Right atrium auricular region (tissue), 2 donors: ENCODE measurements at regions not wholly inside any gene's neighbourhood (a gene's known extent, or its start where the extent isn't known, plus 50 kb on each side); places are given as distances from the start of the nearest gene placed in this dataset.

Experiments
- DNase-seq: peaks from one replicate; pipeline ENCODE4 v3.0.0-alpha.2; 2019; ENCODE audit warnings: low spot score
- H3K27ac ChIP-seq, 2 donors: fragments of 200-600 bp; sonication (generic); 1 replicate in 1 of 2; 2 replicates in 1 of 2; pipeline ENCODE4 v1.5.1; 2016 to 2019
- H3K27me3 ChIP-seq, 2 donors: fragments of 200-600 bp; sonication (generic); one replicate each; pipeline versions ENCODE4 v1.5.1 to v1.6.0; 2017 to 2019
- H3K36me3 ChIP-seq: fragments of 200-600 bp; sonication (generic); one replicate; pipeline ENCODE4 v1.5.1; 2016
- H3K4me1 ChIP-seq, 2 donors: fragments of 200-600 bp; sonication (generic); one replicate each; pipeline versions ENCODE4 v1.5.1 to v1.6.0; 2017 to 2019
- H3K4me3 ChIP-seq, 2 donors: fragments of 200-600 bp; sonication (generic); 1 replicate in 1 of 2; 2 replicates in 1 of 2; pipeline ENCODE4 v1.5.1; 2017 to 2019; ENCODE audit warnings: mild to moderate bottlenecking in 1 of 2, moderate library complexity in 1 of 2
- H3K9me3 ChIP-seq, 2 donors: fragments of 200-600 bp; sonication (generic); one replicate each; pipeline ENCODE4 v1.5.1; 2019
- CTCF ChIP-seq, 2 donors: fragments of 200-600 bp; sonication (generic); IDR thresholded peaks; one replicate each; pipeline ENCODE4 v1.5.1; 2019; ENCODE audit warnings: antibody characterized with exemption in 2 of 2

GRCh38 chr4:24067367-24068193, 177.7 kb upstream of the PPARGC1A start:
- peak; percentile 66 for DNase-seq
- H3K36me3 ChIP-seq, result no peaks in the 10 kb centered on the region
- no peaks in the 10 kb centered on the region for H3K4me1 ChIP-seq
- TF ChIP-seq CTCF (IDR thresholded peaks at IDR 0.05), result no peak
- H3K27me3 ChIP-seq, result no peaks in the 10 kb centered on the region
- H3K27ac ChIP-seq, result peak overlapping the region; percentile 75 to 87
- H3K9me3 ChIP-seq, result no peaks in the 10 kb centered on the region
- no peak overlapping the region for H3K4me3 ChIP-seq

- no peak for DNase-seq
Observed at GRCh38 chr4:24065974-24066373, 176.1 kb upstream of the PPARGC1A start.

GRCh38 chr4:24063731-24064130, 173.9 kb upstream of the PPARGC1A start:
- no peak overlapping the region for H3K27ac ChIP-seq
- DNase-seq, result no peak
- no peaks in the 10 kb centered on the region for H3K9me3 ChIP-seq
- no peak for TF ChIP-seq CTCF (IDR thresholded peaks at IDR 0.05)
- no peaks in the 10 kb centered on the region for H3K4me1 ChIP-seq
- H3K4me3 ChIP-seq, result no peak overlapping the region
- H3K27me3 ChIP-seq, result no peaks in the 10 kb centered on the region
- no peaks in the 10 kb centered on the region for H3K36me3 ChIP-seq

More at GRCh38 chr4:24065974-24066373, 176.1 kb upstream of the PPARGC1A start:
- Histone ChIP-seq H3K36me3 (no peaks in the 10 kb centered on the region), H3K27ac (no peak overlapping the region), H3K27me3 (no peaks in the 10 kb centered on the region), H3K4me3 (no peak overlapping the region), H3K9me3 (no peaks in the 10 kb centered on the region), H3K4me1 (no peaks in the 10 kb centered on the region)
- no peak for TF ChIP-seq CTCF (IDR thresholded peaks at IDR 0.05)

- no peaks in the 10 kb centered on the region for H3K4me1 ChIP-seq
- TF ChIP-seq CTCF (IDR thresholded peaks at IDR 0.05), result no peak
- no peaks in the 10 kb centered on the region for H3K27me3 ChIP-seq
- H3K9me3 ChIP-seq, result no peaks in the 10 kb centered on the region
- no peak for DNase-seq
- no peak overlapping the region for H3K27ac ChIP-seq
- H3K36me3 ChIP-seq, result no peaks in the 10 kb centered on the region
- no peak overlapping the region for H3K4me3 ChIP-seq
Observed at GRCh38 chr4:24060932-24061331, 171.1 kb upstream of the PPARGC1A start.

GRCh38 chr4:24059839-24060238, 170.0 kb upstream of the PPARGC1A start:
- Histone ChIP-seq H3K27ac (no peak overlapping the region), H3K4me3 (no peak overlapping the region), H3K27me3 (no peaks in the 10 kb centered on the region), H3K36me3 (no peaks in the 10 kb centered on the region), H3K4me1 (no peaks in the 10 kb centered on the region), H3K9me3 (no peaks in the 10 kb centered on the region)
- DNase-seq, result no peak
- TF ChIP-seq CTCF (IDR thresholded peaks at IDR 0.05), result no peak
